T-helper 1 cell (primary cell): ENCODE measurements at regions not wholly inside any gene's neighbourhood (a gene's known extent, or its start where the extent isn't known, plus 50 kb on each side); places are given as distances from the start of the nearest gene placed in this dataset.
"Not testable (repeated sequence)": the region's sequence is repeated elsewhere in the genome, so short reads cannot be mapped to it uniquely, and the experiment has no call there.

Source experiments
- DNase-seq, 5 donors: peaks; one replicate each; pipeline ENCODE4 v3.0.0-alpha.2; 2012 to 2020

DNA sequence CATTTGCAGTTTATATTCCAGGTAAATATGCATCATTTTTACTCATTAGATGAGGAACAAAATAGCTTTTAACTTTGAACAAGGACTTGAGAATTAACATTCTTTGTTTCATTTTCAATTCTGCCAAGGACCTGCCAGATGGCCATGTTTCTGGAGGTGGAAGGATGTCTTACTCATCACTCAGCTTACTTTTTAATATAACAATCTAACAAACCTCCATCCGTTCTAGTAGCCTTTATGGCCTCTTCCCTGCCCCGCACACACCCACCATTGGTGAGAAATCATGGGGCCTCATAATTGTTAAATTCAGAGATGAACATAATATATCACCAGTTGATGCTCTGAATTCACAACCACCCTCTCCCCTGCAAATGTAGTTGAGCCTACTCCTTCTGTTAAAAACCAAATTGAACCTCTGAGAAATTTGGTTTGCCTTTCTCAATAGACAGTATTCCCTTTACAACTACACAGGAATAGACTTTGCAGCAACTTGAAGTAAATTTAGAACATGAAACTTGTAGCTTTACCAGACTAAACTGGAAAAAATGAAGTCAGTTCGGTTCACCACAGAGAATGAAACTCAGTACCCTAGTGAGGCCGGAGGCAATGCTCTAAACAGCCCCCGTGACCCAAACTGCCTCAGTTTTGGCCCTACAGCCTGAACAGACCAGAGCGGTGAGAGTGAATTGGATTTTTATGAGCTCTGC is 50.1 kb upstream of the ACSL4 start:
- peak in 1 of 5 donors; percentile 38 for DNase-seq

DNA sequence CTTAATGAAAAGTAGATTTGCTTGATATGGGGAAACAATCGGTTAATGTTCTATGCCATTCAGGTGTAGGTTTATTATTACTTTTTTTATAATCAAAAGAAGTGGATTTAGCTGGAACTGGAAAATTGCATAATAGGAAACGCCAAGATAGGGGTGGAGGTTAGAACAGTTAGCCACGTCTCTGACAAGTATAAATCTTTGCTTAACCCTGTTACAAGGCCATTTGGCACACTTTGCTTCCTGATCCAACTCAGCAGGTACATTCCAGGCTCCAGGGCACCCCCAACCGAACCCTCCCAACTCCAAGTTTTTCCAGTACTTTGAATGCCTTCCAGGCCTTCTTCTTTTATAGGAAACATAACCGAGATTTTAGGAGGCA is 50.6 kb upstream of the ACSL4 start:
- DNase-seq: no peak

DNA sequence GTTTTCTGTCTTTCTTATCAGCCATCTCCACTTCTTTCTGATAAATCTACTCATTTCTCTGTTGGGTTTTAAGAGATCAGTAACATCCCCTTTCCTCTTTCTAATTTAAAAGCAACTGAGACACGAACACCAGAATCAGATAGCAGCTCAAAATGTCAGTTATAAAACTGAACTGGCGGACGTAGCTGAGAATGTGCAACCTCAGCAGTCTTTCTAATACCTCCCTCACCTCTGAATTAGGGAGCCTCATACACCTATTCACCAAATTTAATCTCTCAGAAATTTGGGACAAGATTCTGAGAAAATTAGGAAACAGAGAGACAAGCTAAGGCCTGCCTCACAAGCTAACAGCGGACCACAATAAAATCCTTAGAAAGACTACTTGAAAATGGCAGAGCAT is 52.0 kb upstream of the ACSL4 start:
- DNase-seq: no peak

DNA sequence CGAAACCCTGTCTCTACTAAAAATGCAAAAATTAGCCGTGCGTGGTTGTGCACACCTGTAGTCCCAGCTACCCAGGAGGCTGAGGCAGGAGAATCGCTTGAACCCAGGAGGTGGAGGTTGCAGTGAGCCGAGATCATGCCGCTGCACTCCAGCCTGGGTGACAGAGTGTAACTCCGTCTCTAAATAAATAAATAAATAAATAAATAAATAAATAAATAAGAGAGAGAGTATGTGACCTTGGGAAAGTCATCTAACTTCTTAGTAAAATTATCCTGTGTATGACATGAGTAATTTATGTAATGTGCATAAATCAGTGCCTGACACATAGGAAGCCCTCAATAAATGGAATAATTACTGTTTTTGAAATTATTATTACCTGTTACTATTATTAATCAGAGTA is 57.5 kb upstream of the ACSL4 start:
- not testable (repeated sequence) for DNase-seq

DNA sequence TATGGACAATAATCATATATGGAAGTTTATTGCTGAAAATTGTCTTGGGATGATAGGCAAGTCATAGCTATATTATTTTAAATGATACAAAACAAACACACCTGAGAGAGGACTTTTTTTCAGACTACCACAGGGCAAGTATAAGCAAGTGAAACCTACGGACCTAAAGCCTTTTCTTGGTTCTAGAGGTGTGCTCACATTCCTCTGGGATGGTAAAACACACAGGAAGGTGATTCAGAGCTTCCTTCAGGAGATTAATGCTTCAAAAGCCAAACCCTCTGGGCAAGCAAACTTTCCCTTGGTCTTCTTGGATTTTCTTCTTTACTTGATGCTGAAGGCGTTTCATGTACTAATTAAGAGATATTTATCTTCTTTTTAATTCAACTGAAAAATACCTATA is 60.1 kb upstream of the ACSL4 start:
- no peak for DNase-seq

DNA sequence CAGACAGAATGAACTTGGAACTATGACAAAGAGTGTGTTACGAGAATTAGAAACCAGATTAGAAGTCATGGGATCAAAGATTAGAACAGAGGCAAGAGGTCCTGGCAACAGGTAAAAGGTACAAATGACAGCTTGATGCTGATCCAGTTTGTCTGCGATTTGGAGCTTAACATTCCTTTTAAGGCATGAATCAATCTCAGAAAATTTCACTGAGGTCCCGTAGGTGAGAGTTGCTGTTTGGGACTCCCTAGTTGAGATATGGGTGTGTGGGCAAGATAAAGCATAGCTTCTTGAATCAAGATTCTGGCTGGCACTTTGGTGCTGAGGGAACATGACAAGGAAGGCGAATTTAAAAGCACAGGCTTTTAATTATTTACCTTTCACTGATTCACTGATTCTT is 62.6 kb upstream of the ACSL4 start:
- no peak for DNase-seq

DNA sequence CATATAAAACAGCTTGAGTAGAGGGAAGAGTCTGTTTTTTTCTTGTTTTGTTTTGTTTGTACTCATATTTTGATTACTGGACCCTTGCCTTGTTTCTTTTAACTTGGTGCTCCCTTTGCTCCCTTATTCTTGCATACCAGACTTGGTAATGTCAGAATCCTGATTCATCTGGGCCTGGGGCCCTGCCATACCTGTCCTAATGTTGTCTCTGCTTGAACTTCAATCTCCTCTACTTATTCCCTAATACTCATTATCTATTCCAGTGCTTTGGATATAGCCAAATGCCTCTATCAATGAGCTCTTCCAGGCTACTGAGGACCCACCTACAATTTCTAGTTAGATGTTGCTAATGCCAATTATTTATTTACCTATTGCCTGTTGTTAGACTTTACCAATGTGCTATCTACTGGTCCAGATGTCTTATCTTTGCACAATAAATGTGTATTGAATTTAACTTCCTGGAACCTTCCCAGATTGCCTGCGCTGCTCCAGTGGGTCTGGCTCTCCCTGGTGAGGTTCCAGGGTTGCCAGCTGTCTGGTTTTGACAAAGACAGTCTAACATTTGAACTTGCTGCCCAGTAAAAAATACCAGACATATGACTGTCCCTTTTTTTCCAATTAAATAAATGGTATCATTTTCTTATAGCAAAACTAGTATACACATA is 64.4 kb upstream of the ACSL4 start:
- no peak for DNase-seq

DNA sequence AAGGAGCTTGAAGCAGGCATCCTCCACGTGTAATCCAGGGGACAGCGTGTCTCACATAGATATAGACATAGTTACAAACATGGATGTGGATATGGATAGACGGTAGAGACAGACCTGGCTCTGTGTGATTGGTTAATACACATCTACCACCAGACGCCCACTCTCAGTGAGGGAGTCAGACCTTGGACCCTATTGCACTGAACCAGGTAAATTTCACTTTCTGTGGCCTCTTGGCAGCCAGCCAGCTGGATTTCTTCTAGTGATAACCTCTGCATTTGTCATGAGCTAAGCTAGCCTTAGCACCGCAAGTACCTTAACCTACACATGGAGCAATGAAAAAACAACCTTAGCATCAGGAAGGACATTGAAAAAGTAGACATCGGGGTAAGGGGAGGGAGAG is 79.2 kb upstream of the ACSL4 start:
- DNase-seq: no peak

DNA sequence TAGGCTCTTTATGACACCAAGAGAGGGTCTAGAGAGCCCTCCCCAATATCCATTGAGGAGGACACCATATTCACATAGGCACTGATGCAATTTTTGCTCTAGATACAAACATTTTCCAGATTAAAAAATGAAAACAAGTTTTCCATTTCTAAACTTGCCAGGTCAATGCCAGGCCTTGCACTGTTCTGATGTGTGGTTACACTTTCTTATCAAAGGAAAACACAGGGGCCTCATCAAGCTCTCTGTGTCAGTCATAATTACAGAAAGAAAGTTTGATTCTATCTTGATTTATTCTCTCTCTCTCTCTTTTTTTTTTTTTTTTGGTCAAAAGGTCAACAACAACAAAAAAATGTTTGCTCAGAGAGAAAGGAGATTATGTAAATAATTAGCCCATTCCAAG is 80.2 kb upstream of the ACSL4 start:
- no peak for DNase-seq

DNA sequence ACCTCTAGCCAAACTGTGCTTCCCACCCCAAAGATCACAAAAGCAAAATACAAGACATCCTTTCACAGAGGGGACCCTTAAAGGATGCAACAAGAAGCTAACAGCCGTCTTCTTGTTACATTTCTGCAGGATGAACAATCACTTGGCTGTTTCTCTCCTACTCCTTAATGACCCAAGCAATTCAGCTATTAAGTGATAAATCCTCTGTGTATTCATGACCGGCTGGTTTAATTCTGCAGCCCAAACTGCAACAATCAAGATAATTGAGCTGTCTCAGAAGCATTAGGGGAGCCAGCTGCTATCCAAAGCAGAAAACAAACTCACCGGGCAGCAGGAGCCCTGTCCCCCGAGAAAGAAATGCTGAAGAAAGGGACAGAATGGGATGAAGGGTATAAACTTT is 85.9 kb upstream of the ACSL4 start:
- DNase-seq: no peak

DNA sequence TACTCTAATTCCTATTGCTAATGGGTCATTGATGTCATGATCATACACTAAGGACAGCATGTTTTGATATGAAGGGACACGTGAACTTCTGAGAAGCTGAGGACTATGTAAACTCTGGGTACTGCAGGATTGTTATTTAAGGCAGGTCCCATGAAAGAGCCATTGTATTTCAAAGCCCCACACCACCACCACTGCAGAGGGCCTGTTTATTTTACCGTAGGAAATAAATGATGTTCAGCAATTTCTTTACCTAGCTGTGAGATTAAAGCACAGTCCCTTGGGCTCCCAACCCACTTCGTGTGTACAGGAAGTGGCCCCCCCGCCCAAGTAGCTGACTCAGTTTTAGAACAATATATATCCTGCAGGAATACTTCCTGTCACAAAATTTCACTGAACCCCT is 89.8 kb upstream of the ACSL4 start:
- no peak for DNase-seq

DNA sequence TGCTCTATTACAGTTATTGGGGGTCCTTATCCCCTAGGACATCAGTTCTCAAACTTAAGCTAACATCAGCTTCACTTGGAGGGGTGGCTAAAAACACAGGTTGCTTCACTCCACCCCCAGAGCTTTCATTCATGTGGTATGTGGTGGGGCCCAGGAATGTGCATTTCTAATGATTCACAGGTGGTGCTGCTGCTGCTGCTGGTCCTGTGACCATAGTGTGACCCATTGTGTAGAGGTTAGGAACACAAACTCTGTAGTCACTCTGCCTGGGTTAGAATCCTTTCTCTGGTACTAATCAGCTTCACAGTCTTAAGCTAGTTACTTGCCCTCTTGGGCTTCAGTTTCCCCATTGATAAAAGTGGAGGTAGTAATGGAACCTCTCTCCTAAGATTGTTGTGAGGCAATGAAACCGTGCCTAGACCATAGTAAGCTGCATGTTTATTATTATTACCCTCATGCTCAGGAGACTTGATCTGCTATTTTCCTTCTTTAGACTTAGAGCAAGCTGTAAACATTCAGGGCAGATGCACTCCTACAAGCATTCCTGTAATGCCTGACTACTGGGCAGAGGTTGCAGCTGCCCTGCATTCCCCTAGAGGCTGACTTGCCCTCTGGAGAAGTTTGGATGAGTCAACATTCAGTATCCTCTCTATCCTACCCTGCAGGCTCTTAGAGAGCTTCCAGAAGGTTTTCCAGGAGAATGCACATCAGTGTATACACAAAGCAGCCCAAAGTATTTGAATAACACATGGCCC is 94.1 kb upstream of the ACSL4 start:
- DNase-seq: no peak

DNA sequence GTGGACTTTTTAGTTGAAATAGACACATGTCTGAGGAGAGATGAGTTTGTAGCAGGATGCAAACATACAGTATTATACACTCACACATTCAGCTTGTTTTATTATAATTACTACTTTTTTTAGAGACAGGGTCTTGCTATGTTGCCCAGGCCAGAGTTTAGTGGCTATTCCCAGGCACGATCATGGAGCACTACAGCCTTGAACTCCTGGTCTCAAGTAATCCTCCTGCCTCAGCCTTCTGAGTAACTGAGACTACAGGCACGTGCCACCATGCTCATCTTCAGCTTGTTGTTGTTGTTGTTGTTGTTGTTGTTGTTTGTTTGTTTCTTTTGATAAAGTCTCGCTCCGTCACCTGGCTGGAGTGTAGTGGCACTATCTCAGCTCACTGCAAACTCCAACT is 94.7 kb upstream of the ACSL4 start:
- DNase-seq: no peak

DNA sequence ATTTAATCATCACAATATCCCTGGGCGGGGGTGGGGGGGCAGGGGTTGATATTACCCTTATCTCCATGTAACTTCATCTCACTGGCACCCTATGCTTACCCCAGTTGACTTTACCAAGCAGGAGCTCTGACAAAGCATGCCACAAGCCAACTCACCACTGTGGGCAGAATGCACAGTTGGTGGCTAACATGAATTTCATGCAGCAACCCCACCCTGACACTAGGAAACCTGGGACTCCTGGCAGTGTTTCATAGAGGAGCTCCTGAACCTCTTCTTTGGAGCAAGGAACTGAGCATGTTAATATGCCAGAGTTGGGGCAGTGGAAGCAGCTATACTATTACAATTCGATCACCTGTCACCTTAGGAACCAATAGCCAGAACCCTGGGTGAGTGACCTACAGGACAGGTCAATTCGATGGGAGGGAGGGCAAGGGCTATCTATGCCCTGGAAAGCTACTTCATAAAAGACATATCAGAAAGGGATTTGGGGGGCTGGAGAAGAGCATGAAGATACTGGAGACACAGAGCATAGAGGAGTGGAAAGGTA is 97.2 kb upstream of the ACSL4 start:
- DNase-seq: no peak

DNA sequence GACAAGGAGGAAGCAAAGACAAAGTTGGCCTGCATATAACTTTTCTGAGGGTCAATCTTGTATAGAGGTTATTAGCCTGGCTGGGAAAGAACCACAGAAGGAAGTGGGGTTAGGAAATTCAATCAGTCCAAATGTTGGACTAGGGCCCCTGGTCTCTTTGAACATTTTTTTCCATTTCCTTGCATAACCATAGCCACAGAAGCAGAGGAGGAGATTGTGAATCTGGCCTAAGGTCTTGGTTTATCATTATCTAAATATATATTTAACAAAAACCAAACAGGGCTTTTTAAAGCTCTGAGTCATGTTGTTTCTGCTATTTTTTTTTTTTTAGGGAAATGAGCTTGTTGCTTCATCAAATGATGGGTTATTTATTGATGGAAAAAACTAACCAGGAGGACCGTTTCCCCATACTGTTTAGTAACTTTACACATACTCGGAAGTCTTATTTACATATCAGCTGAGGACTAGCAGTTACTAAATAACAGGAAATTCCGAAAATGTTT is 97.7 kb upstream of the ACSL4 start:
- no peak for DNase-seq

DNA sequence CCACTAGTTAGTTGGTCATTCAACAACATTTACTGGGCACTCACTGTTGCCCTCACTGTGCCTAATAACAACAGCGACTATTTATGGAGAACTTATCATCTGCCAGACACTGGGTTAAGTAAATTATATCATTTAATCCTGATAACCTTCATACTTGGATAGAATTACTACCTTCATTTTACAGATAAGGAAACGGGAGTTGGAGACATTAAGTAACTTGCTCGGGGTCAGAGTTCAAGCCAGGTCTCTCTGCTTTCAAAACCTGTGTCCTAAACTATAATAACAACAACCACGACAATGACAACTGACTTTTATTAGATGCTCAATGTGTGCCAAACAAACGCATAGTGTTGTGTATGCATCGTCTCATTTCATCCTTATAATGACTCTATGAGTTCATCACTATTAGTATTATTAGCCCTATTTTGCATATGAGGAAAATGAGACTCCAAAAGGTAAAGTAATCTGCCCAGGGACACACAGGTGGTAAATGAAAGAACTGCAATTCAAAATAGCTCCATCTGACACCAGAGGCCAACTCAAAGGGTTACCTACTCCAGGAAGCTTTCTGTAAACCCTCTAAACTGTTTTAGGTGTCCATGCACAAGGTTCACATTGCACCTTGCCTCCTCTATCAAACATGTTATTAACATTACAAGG is 98.4 kb upstream of the ACSL4 start:
- DNase-seq: no peak

DNA sequence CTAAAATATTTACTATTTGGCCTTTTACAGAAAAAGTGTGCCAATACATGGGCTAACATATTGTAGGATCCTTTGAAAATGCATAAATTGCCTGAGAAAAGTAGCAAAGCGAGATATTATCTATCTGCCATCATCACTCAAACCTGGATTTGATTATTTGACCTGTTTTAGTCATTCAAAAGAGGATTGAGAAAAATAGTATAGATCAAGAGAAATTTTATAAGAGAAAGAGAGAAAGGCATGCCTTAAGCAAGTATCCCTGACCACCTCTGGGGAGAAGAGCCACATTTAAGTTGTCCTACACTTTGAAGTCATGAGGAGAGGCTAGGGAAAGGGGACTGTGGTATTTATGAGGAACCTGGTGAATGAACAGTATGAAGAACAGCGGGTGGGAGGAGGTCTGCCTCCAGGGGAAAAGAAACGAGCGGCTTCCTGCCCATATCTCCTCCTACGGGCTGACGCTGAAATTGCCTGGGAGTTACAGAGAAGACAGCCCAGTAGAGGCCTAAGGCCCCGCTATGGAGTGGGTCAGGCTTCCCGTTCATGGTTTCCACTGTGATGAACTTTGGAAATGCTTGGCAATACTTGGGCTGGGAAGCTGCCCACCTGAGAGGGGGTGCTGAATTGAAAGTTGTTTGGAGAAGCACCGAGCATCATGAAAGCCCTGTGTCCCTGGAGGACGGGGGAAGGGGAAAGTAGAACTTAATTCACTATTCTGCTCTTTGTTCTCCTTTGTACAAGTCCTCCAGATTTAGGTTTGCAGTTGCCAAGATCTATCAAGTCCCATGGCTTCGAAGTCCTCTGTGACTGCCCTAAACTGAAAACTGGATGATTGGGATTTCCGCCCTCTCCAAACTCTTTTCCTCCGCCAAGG is 106.9 kb upstream of the ACSL4 start:
- no peak for DNase-seq

DNA sequence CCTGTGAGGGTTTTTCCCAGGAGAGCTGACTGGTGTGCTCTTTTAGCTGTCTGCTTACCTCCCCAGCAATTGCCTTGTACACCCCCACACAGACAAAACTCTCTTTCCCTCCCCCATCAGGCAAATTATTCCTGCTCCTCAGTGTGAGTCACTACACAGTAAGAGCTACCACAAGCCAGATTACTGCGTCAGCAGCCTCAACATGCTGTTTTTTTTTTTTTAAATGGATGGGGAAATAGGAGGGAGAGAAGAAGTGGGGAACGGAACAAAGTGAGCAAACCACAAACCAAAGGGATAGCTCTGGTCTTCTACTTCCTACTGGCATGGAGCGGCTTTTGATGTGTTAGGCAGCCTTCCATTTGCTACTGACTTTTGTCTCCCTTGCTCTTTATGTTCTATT is 107.5 kb upstream of the ACSL4 start:
- no peak for DNase-seq

DNA sequence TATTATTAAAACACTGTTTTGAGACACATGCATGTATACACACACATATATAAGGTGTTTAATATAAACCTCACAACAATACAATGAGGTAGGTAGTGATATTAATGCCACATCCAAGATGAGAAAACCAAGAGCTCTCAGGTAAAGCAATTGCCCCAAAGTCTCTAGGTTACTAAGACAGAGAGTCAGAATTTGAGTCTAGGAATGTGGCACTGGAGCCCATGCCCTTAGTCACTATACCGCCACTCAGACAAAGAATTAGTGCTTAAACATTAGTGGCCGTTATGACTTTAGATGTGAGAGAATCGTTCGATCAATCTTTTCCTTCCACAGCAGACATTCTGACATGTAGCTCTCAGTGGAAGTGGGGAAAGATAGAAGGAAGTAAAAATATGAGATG is 108.2 kb upstream of the ACSL4 start:
- no peak for DNase-seq

DNA sequence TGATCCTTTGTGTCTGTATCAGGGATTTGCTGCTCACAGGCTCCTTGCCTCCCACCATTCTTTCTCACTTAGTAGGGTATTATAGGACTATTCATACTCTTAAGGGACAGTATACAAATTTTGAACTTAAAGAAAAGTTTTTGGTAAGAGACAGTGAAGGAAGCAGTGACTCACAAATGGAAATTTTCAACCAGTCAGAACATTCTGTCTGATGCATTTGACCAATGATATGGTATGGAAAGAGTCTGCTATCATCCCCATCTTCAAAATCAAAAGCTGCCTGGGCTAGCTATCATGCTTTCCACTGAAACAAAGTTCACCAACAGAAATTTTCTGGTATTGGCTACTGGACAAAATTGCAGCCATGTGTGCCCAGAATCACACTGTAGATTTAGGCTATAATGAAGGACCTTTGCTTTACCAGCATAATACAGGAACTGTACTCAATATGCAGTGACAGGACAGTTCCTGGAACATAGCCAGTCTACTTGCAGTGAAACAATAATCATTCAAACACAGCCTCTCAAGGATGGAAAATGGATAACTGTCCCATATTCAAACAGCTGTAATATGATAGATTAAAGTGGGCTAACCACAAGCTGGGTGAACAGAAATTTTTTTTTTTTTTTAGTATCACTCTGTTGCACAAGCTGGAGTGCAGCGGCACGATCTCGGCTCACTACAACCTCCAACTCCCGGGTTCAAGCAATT is 109.0 kb upstream of the ACSL4 start:
- DNase-seq: no peak

DNA sequence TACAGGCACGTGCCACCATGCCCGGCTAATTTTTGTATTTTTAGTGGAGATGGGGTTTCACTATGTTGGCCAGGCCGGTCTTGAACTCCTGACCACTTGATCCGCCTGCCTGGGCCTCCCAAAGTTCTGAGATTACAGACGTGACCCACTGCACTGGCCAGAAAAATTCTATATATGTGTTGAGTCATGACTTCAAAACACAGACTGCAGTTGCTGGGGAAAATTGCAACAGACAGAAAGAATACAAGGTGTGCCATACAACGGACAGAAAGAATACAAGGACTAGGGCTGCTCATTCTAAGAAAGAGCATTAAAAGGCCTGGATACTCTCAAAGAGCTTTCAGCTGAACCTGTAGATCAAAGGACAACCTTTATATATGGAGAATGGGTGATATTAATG is 109.6 kb upstream of the ACSL4 start:
- no peak for DNase-seq
